Ovary (tissue), 7 donors: ENCODE measurements at regions not wholly inside any gene's neighbourhood (a gene's known extent, or its start where the extent isn't known, plus 50 kb on each side); places are given as distances from the start of the nearest gene placed in this dataset.

Source experiments
- DNase-seq, 5 donors: peaks; one replicate each; pipeline ENCODE4 v3.0.0-alpha.2; 2019 to 2020
- H3K27ac ChIP-seq, 2 donors: fragments of 200-600 bp; one replicate each; pipeline versions ENCODE4 v1.5.1 to v1.8.0; 2019 to 2022
- H3K27me3 ChIP-seq: fragments of 200-600 bp; one replicate; pipeline ENCODE4 v1.8.0; 2022
- H3K36me3 ChIP-seq: fragments of 200-600 bp; sonication (generic); one replicate; pipeline ENCODE4 v1.5.1; 2019
- H3K4me1 ChIP-seq: one replicate; pipeline ENCODE4 v1.8.1; 2013; ENCODE audit warnings: mild to moderate bottlenecking, moderate library complexity; ENCODE audit not compliant: insufficient read depth
- H3K4me3 ChIP-seq: fragments of 200-600 bp; sonication (generic); one replicate; pipeline ENCODE4 v1.5.1; 2017
- H3K9me3 ChIP-seq, 2 donors: fragments of 200-600 bp in 1 of 2; sonication (generic) in 1 of 2; one replicate each; pipeline versions ENCODE4 v1.5.1 to v1.8.1; 2013 to 2019; ENCODE audit warnings: mild to moderate bottlenecking in 1 of 2, moderate library complexity in 1 of 2
- EP300 ChIP-seq: sonication (generic); formaldehyde crosslinking; IDR thresholded peaks from one replicate; pipeline ENCODE4 v1.6.1; 2017; ENCODE audit warnings: antibody characterized with exemption
- POLR2A ChIP-seq: fragments of 450-650 bp; IDR thresholded peaks from one replicate; pipeline ENCODE4 v1.6.1; 2017; ENCODE audit warnings: antibody characterized with exemption, mild to moderate bottlenecking, moderate library complexity
- WGBS, 3 donors: extraction: QIAGEN DNeasy Blood & Tissue Kit in 1 of 3; methylation state at CpG; one replicate each; pipeline versions ENCODE4 v1.1.5 to v1.1.7; 2013 to 2017; 5-methylcytosine and 5-hydroxymethylcytosine counted together
- intact Hi-C, 4 donors: fragments of 100-400 bp; cut with DNase I; formaldehyde crosslinking; loops; one replicate each; pipeline versions ENCODE4 v1.11.0 to v1.15.1; 2022 to 2023
- TF ChIP-seq, protein P1 (sequence below), 3 donors: fragments of 450-650 bp in 2 of 3; fragments of 200-600 bp in 1 of 3; IDR thresholded peaks; one replicate each; pipeline versions ENCODE4 v1.5.1 to v1.8.0; 2016 to 2022; ENCODE audit warnings: antibody characterized with exemption in 3 of 3, mild to moderate bottlenecking in 1 of 3
- donor health status: DM: no; HTN: no; CAD: no; lungs with moderate emphysema.
- donor health status: DM: no; HTN: no; CAD: no.
- donor health status: Bipolar disorder and iron deficiency.
- donor health status: DM: no; HTN: no; CAD: no.
- donor health status: DM: yes; HTN: yes; CAD: no.

DNA sequence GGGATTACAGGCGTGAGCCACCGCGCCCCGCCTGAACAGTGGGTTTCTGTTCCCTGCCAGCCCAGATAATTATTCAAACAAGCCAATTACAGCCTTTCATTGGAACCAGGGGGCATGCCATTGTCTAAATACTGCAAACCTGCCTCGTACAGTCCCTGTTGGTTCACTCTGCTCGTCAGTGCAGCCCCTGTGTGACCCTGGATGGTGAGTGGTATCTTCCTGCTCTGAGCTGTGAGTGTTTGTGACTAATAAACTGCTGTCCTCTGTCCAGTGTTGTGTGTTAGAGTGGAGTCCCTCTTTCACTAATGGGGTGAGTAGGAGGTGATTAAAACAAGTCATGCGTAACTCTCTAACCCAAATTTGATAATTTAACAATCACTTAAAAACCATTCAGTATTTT is 176.5 kb upstream of the FAM3C start:
- Histone ChIP-seq H3K9me3 (no peaks in the 10 kb centered on the region), H3K27ac (no peak overlapping the region), H3K4me1 (no peaks in the 10 kb centered on the region), H3K36me3 (no peaks in the 10 kb centered on the region), H3K4me3 (no peak overlapping the region), H3K27me3 (no peaks in the 10 kb centered on the region)
- TF ChIP-seq, protein P1, sequence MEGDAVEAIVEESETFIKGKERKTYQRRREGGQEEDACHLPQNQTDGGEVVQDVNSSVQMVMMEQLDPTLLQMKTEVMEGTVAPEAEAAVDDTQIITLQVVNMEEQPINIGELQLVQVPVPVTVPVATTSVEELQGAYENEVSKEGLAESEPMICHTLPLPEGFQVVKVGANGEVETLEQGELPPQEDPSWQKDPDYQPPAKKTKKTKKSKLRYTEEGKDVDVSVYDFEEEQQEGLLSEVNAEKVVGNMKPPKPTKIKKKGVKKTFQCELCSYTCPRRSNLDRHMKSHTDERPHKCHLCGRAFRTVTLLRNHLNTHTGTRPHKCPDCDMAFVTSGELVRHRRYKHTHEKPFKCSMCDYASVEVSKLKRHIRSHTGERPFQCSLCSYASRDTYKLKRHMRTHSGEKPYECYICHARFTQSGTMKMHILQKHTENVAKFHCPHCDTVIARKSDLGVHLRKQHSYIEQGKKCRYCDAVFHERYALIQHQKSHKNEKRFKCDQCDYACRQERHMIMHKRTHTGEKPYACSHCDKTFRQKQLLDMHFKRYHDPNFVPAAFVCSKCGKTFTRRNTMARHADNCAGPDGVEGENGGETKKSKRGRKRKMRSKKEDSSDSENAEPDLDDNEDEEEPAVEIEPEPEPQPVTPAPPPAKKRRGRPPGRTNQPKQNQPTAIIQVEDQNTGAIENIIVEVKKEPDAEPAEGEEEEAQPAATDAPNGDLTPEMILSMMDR (IDR thresholded peaks at IDR 0.05), result no peak
- TF ChIP-seq EP300, result no peak
- no peak for TF ChIP-seq POLR2A
- 85 to 93% (median 92%) methylated on average over 7 of the region's 7 CpGs for WGBS, 3 donors
- intact Hi-C loops, result no loop called here
- no peak for DNase-seq

- Histone ChIP-seq H3K4me3 (no peak overlapping the region), H3K4me1 (no peaks in the 10 kb centered on the region), H3K27me3 (no peaks in the 10 kb centered on the region), H3K36me3 (no peaks in the 10 kb centered on the region), H3K27ac (no peak overlapping the region), H3K9me3 (no peaks in the 10 kb centered on the region)
- 86 to 93% (median 89%) methylated on average over 3 of the region's 3 CpGs for WGBS, 3 donors
- no peak for TF ChIP-seq EP300
- TF ChIP-seq, protein P1 (IDR thresholded peaks at IDR 0.05), result no peak
- TF ChIP-seq POLR2A, result no peak
- DNase-seq, result no peak
- intact Hi-C loops, result no loop called here
Observed at GRCh38 chr7:121570365-121570764, 174.3 kb upstream of the FAM3C start.

- no peaks in the 10 kb centered on the region for H3K27me3 ChIP-seq
- DNase-seq, result no peak
- H3K9me3 ChIP-seq, result no peaks in the 10 kb centered on the region
- no peak overlapping the region for H3K4me3 ChIP-seq
- intact Hi-C loops, result no loop called here
- no peaks in the 10 kb centered on the region for H3K4me1 ChIP-seq
- no peaks in the 10 kb centered on the region for H3K36me3 ChIP-seq
- no peak for TF ChIP-seq EP300
- TF ChIP-seq POLR2A, result no peak
- TF ChIP-seq, protein P1 (IDR thresholded peaks at IDR 0.05), result no peak
- WGBS, 3 donors, result 50 to 63% (median 55%) methylated on average over 1 of the region's 1 CpG
- H3K27ac ChIP-seq, result no peak overlapping the region
Observed at GRCh38 chr7:121563177-121563576, 167.1 kb upstream of the FAM3C start.

DNA sequence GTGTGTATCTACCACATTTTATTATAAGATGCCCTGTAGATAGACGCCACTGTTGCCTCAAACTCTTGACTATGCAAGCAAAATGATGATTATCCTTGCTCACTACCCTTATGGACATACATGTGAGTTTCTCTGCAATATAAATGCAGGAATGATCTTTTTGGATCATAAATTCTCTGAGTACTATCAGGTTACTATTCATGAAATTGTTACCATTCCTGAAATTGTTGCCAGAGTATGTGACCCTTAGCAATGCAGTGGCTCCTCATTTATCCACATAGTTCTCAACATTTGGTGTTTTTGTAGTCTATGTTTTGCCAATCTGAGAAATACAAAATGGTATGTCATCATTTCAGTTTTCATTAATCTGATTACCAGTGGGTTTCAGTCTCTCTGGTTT is 166.2 kb upstream of the FAM3C start:
- no peaks in the 10 kb centered on the region for H3K9me3 ChIP-seq
- DNase-seq, result no peak
- TF ChIP-seq POLR2A, result no peak
- TF ChIP-seq, protein P1 (IDR thresholded peaks at IDR 0.05), result no peak
- H3K4me1 ChIP-seq, result no peaks in the 10 kb centered on the region
- H3K27ac ChIP-seq, result no peak overlapping the region
- 94 to 100% (median 95%) methylated on average over 1 of the region's 1 CpG for WGBS, 3 donors
- intact Hi-C loops, result no loop called here
- H3K4me3 ChIP-seq, result no peak overlapping the region
- H3K27me3 ChIP-seq, result no peaks in the 10 kb centered on the region
- no peaks in the 10 kb centered on the region for H3K36me3 ChIP-seq

GRCh38 chr7:121561717-121562116 is 165.6 kb upstream of the FAM3C start:
- H3K27ac ChIP-seq, result no peak overlapping the region
- H3K27me3 ChIP-seq, result no peaks in the 10 kb centered on the region
- H3K4me1 ChIP-seq, result no peaks in the 10 kb centered on the region
- no peak overlapping the region for H3K4me3 ChIP-seq
- no peak for DNase-seq
- 63 to 65% (median 65%) methylated on average over 1 of the region's 1 CpG for WGBS, 3 donors
- no peaks in the 10 kb centered on the region for H3K36me3 ChIP-seq
- no peaks in the 10 kb centered on the region for H3K9me3 ChIP-seq
- intact Hi-C loops, result no loop called here
- TF ChIP-seq POLR2A, result no peak
- no peak for TF ChIP-seq EP300
- TF ChIP-seq, protein P1 (IDR thresholded peaks at IDR 0.05), result no peak
